Stimulated activated CD4-positive, alpha-beta T cell treated with anti-CD3 and anti-CD28 coated beads, TNF-alpha, amount 100 ng/mL, for 24 hours (primary cell): ENCODE measurements at regions not wholly inside any gene's neighbourhood (a gene's known extent, or its start where the extent isn't known, plus 50 kb on each side); places are given as distances from the start of the nearest gene placed in this dataset.

Experiments used
- DNase-seq, 3 experiments: peaks; one replicate each; pipeline ENCODE4 v3.0.0-alpha.2; 2020; ENCODE audit warnings: low read depth in 3 of 3

GRCh38 chr2:65501074-65501473, 68.7 kb upstream of the SPRED2 start:
- no peak for DNase-seq

- DNase-seq = no peak
Measured at GRCh38 chr2:65500310-65501040, 68.1 kb upstream of the SPRED2 start.

GRCh38 chr2:65499216-65499615, 66.8 kb upstream of the SPRED2 start:
- no peak for DNase-seq

GRCh38 chr2:65498396-65498795, 66.0 kb upstream of the SPRED2 start:
- no peak for DNase-seq

GRCh38 chr2:65495251-65495877, 63.0 kb upstream of the SPRED2 start:
- DNase-seq = no peak

GRCh38 chr2:65494078-65494477, 61.7 kb upstream of the SPRED2 start:
- no peak for DNase-seq

- no peak for DNase-seq
Measured at GRCh38 chr2:65491381-65491905, 59.0 kb upstream of the SPRED2 start.

GRCh38 chr2:65490222-65490621, 57.8 kb upstream of the SPRED2 start:
- DNase-seq = no peak

GRCh38 chr2:65489269-65489668, 56.9 kb upstream of the SPRED2 start:
- DNase-seq = no peak

- no peak for DNase-seq
Measured at GRCh38 chr2:65488527-65488926, 56.1 kb upstream of the SPRED2 start.

GRCh38 chr2:65487404-65487803, 55.0 kb upstream of the SPRED2 start:
- no peak for DNase-seq

GRCh38 chr2:65486802-65487201, 54.4 kb upstream of the SPRED2 start:
- DNase-seq = no peak

GRCh38 chr2:65486282-65486681, 53.9 kb upstream of the SPRED2 start:
- no peak for DNase-seq

GRCh38 chr2:65485839-65486238, 53.4 kb upstream of the SPRED2 start:
- DNase-seq = no peak

GRCh38 chr2:65483763-65484162, 51.4 kb upstream of the SPRED2 start:
- DNase-seq = no peak

- no peak for DNase-seq
Measured at GRCh38 chr2:65482971-65483370, 50.6 kb upstream of the SPRED2 start.
